Endothelial cell of umbilical vein (primary cell): ENCODE measurements at regions not wholly inside any gene's neighbourhood (a gene's known extent, or its start where the extent isn't known, plus 50 kb on each side); places are given as distances from the start of the nearest gene placed in this dataset.

Experiments used
- BruUV-seq: library from RNA; stranded (reverse); fragments of 400-500 nt; replicated peaks from 2 replicates; lab custom pipeline; 2021; lab: Mats Ljungman, UMichigan
- CTCF ChIA-PET: fragments of 300-600, 350-600 bp; sonication (Branson Sonifier 250); formaldehyde crosslinking; loops from one replicate; lab custom pipeline; 2021; ENCODE audit warnings: antibody characterized with exemption, inconsistent platforms; lab: Charles Lee
- POLR2A ChIA-PET: fragments of 300-600, 350-600 bp; sonication (Branson Sonifier 250); formaldehyde crosslinking; loops from one replicate; lab custom pipeline; 2021; ENCODE audit warnings: antibody characterized with exemption, inconsistent platforms; lab: Charles Lee
- DNase-seq: peaks from one replicate; pipeline ENCODE4 v3.0.0-alpha.2; 2011; ENCODE audit warnings: low read depth, low spot score
- FAIRE-seq: peaks from 2 replicates; lab custom pipeline; 2011; peaks lifted over from hg19 to GRCh38; lab: Jason Lieb, UNC
- H2AFZ ChIP-seq: 2 replicates; pipeline ENCODE4 v1.6.0; 2012; ENCODE audit warnings: low read depth, low read length, control low read depth, inconsistent platforms
- H3K27ac ChIP-seq: 2 replicates; pipeline ENCODE4 v1.5.1; 2011; ENCODE audit warnings: low read depth, mild to moderate bottlenecking, control low read depth, low read length, moderate library complexity; ENCODE audit not compliant: insufficient read depth
- H3K27me3 ChIP-seq, 2 experiments: 2 replicates each; pipeline versions ENCODE4 v1.6.0 to v1.6.1; 2011; ENCODE audit warnings: low read length in 2 of 2, mixed read lengths in 1 of 2; ENCODE audit not compliant: control insufficient read depth in 2 of 2, insufficient read depth in 2 of 2
- H3K36me3 ChIP-seq, 2 experiments: 2 replicates in 1 of 2; 3 replicates in 1 of 2; pipeline ENCODE4 v1.5.1; 2011; ENCODE audit warnings: low read length in 2 of 2, mild to moderate bottlenecking in 1 of 2, moderate library complexity in 1 of 2; ENCODE audit not compliant: control insufficient read depth in 2 of 2, insufficient read depth in 2 of 2; ENCODE audit errors: extremely low read depth in 1 of 2
- H3K4me1 ChIP-seq: 3 replicates; pipeline ENCODE4 v1.5.1; 2011; ENCODE audit warnings: mild to moderate bottlenecking, low read length; ENCODE audit not compliant: control insufficient read depth, insufficient read depth; ENCODE audit errors: extremely low read depth
- H3K4me2 ChIP-seq: 2 replicates; pipeline ENCODE4 v1.6.1; 2011; ENCODE audit warnings: low read length, control low read depth, mixed read lengths; ENCODE audit not compliant: insufficient read depth
- H3K4me3 ChIP-seq, 3 experiments: fragments of 200-600 bp in 1 of 3; sonication (generic), shearing (Covaris generic) in 1 of 3; replicated peaks in 1 of 3; 2 replicates each; pipeline ENCODE4 v1.5.1; 2011 to 2016; ENCODE audit warnings: control low read depth in 3 of 3, low read length in 3 of 3, mild to moderate bottlenecking in 2 of 3, inconsistent platforms in 1 of 3, low read depth in 1 of 3, moderate library complexity in 1 of 3; ENCODE audit not compliant: insufficient read depth in 1 of 3
- H3K79me2 ChIP-seq: 2 replicates; pipeline ENCODE4 v1.6.0; 2012; ENCODE audit warnings: low read length, inconsistent platforms; ENCODE audit not compliant: control insufficient read depth, insufficient read depth
- H3K9ac ChIP-seq: replicated peaks from 2 replicates; pipeline ENCODE3; 2011; ENCODE audit warnings: low read length, control low read depth; ENCODE audit not compliant: insufficient read depth; ENCODE audit errors: extremely low read depth
- H3K9me1 ChIP-seq: replicated peaks from 3 replicates; pipeline ENCODE4 v1.6.0; 2011; ENCODE audit warnings: mild to moderate bottlenecking, low read length; ENCODE audit not compliant: control insufficient read depth, insufficient read depth; ENCODE audit errors: extremely low read depth
- H3K9me3 ChIP-seq: replicated peaks from 2 replicates; pipeline ENCODE4 v1.5.1; 2012; ENCODE audit warnings: low read length, inconsistent platforms; ENCODE audit not compliant: control insufficient read depth, insufficient read depth
- H4K20me1 ChIP-seq: replicated peaks from 2 replicates; pipeline ENCODE3; 2011; ENCODE audit warnings: mild to moderate bottlenecking, low read length; ENCODE audit not compliant: control insufficient read depth, insufficient read depth; ENCODE audit errors: extremely low read depth
- EZH2 ChIP-seq: IDR thresholded peaks from 2 replicates; pipeline ENCODE4 v1.6.1; 2012; ENCODE audit warnings: borderline replicate concordance, low read depth, mild to moderate bottlenecking, moderate library complexity, low read length, inconsistent platforms; ENCODE audit not compliant: severe bottlenecking
- FOS ChIP-seq: IDR thresholded peaks from 2 replicates; pipeline ENCODE4 v1.6.1; 2011; ENCODE audit warnings: mild to moderate bottlenecking, low read length, moderate library complexity, borderline replicate concordance; ENCODE audit not compliant: insufficient read depth
- GATA2 ChIP-seq: IDR thresholded peaks from 2 replicates; pipeline ENCODE4 v1.7.0; 2011; ENCODE audit warnings: low read depth, mild to moderate bottlenecking, moderate library complexity, mixed read lengths, low read length; ENCODE audit not compliant: insufficient read length, insufficient read depth
- JUN ChIP-seq: IDR thresholded peaks from 2 replicates; pipeline ENCODE4 v1.6.1; 2011; ENCODE audit warnings: borderline replicate concordance, low read depth; ENCODE audit not compliant: insufficient read length, insufficient read depth
- MAX ChIP-seq: IDR thresholded peaks from 2 replicates; pipeline ENCODE4 v1.6.1; 2011; ENCODE audit not compliant: insufficient read depth, insufficient read length
- MYC ChIP-seq: IDR thresholded peaks from one replicate; pipeline ENCODE4 v1.6.1; 2011; ENCODE audit warnings: mild to moderate bottlenecking, low read depth, low read length
- POLR2A ChIP-seq: IDR thresholded peaks from 2 replicates; pipeline ENCODE4 v1.6.1; 2012; ENCODE audit warnings: low read depth, mild to moderate bottlenecking, control low read depth, low read length
- POLR2AphosphoS5 ChIP-seq: IDR thresholded peaks from 2 replicates; pipeline ENCODE4 v1.6.1; 2012; ENCODE audit warnings: low read depth, mild to moderate bottlenecking, control low read depth, low read length, moderate library complexity; ENCODE audit not compliant: insufficient read depth
- dilution Hi-C: fragments of 300-500 bp; cut with MboI; formaldehyde crosslinking; loops from one replicate; pipeline ENCODE4 v1.15.0; 2019; ENCODE audit warnings: low sequenced_read_pairs; ENCODE audit not compliant: extremely low pct_ligation_motif_present
- intact Hi-C: fragments of 100-400 bp; cut with micrococcal nuclease; formaldehyde crosslinking; loops from one replicate; pipeline ENCODE4 v1.10.0; 2022
- TF ChIP-seq, protein P1 (sequence below), 2 donors: IDR thresholded peaks; 1 replicate in 1 of 2; 2 replicates in 1 of 2; pipeline ENCODE4 v1.5.1; 2011; ENCODE audit warnings: low read length in 2 of 2, mild to moderate bottlenecking in 2 of 2, moderate library complexity in 2 of 2, control low read depth in 1 of 2, inconsistent platforms in 1 of 2, low read depth in 1 of 2; ENCODE audit not compliant: insufficient read depth in 1 of 2; ENCODE audit errors: extremely low read depth in 1 of 2

DNA sequence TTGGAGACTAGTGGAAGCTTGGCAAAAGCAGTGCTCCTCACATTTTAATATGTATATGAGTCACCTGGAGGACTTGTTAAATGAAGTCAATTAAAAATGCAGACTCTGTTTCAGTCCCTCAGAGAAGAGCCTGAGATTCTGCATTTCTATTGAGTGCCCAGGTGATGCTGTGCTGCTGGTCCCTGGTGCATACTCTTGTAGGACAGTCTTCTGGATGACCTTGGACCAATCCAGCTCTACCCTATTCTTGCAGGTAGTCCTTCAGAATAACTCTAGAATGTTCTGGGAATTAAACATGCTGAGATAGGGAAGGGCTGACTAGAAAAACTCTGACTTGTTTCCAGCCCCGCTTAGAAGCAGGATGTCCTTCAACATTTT is 115.9 kb downstream of the CASP12 start:
- no TSS peak for BruUV-seq
- Histone ChIP-seq H3K4me2 (no peak overlapping the region), H3K9ac (no peak overlapping the region), H3K9me1 (no peaks in the 10 kb centered on the region), H3K4me3 (no peak overlapping the region), H3K4me1 (no peaks in the 10 kb centered on the region), H3K79me2 (no peaks in the 10 kb centered on the region), H4K20me1 (no peaks in the 10 kb centered on the region), H3K36me3 (no peaks in the 10 kb centered on the region), H3K27ac (no peak overlapping the region), H2AFZ (no peak overlapping the region), H3K9me3 (no peaks in the 10 kb centered on the region), H3K27me3 (no peaks in the 10 kb centered on the region)
- DNase-seq (no peak), FAIRE-seq (no peak)
- dilution Hi-C loops (no loop called here), intact Hi-C loops (no loop called here)
- POLR2A ChIA-PET: no interaction called here
- CTCF ChIA-PET: no interaction called here
- TF ChIP-seq JUN: no peak
- no peak for TF ChIP-seq POLR2A
- TF ChIP-seq POLR2AphosphoS5: no peak
- TF ChIP-seq EZH2: no peak
- TF ChIP-seq, protein P1, sequence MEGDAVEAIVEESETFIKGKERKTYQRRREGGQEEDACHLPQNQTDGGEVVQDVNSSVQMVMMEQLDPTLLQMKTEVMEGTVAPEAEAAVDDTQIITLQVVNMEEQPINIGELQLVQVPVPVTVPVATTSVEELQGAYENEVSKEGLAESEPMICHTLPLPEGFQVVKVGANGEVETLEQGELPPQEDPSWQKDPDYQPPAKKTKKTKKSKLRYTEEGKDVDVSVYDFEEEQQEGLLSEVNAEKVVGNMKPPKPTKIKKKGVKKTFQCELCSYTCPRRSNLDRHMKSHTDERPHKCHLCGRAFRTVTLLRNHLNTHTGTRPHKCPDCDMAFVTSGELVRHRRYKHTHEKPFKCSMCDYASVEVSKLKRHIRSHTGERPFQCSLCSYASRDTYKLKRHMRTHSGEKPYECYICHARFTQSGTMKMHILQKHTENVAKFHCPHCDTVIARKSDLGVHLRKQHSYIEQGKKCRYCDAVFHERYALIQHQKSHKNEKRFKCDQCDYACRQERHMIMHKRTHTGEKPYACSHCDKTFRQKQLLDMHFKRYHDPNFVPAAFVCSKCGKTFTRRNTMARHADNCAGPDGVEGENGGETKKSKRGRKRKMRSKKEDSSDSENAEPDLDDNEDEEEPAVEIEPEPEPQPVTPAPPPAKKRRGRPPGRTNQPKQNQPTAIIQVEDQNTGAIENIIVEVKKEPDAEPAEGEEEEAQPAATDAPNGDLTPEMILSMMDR (IDR thresholded peaks at IDR 0.05; ENCODE audit: extremely low read depth in 1 of 2, insufficient read depth in 1 of 2, low read depth in 1 of 2, low read length in 2 of 2): no peak
- no peak for TF ChIP-seq MYC
- TF ChIP-seq GATA2: no peak
- no peak for TF ChIP-seq FOS
- TF ChIP-seq MAX: no peak
